Stimulated activated CD4-positive, alpha-beta T cell treated with anti-CD3 and anti-CD28 coated beads, Interleukin-12 subunit alpha, Interleukin-12 subunit beta, amount 100 ng/mL, for 4 hours (primary cell): ENCODE measurements at regions not wholly inside any gene's neighbourhood (a gene's known extent, or its start where the extent isn't known, plus 50 kb on each side); places are given as distances from the start of the nearest gene placed in this dataset.
"Not testable (repeated sequence)": the region's sequence is repeated elsewhere in the genome, so short reads cannot be mapped to it uniquely, and the experiment has no call there.

ENCODE experiments used
- DNase-seq: peaks from one replicate; pipeline ENCODE4 v3.0.0-alpha.2; 2020

DNA sequence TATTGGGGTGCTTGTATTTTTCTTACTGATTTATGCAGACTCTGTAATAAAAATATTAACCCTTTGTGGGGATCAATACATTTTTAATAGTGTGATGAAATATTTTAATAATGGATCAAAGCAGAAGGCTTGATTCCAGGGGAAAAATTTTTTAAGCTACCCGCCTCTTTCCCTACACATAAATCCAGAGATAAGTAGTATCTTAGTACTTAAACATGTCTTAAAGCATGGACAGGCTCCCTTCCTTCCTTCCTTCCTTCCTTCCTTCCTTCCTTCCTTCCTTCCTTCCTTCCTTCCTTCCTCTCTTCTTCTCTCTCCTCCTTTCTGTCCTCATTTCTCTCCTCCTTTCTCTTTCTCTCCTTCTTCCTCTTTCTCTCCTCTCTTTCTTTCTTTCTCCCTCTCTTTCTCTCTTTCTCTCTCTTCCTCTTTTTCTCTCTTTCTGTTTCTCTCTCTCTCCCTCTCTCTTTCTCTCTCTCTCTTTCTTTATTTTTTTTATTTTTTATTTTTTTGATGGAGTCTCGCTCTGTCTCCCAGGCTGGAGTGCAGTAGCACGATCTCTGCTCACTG, 78.0 kb upstream of the SPRY4 start:
- no peak for DNase-seq

GRCh38 chr5:142400415-142400814, 75.6 kb upstream of the SPRY4 start:
- DNase-seq = no peak

GRCh38 chr5:142399891-142400290, 75.1 kb upstream of the SPRY4 start:
- no peak for DNase-seq

DNA sequence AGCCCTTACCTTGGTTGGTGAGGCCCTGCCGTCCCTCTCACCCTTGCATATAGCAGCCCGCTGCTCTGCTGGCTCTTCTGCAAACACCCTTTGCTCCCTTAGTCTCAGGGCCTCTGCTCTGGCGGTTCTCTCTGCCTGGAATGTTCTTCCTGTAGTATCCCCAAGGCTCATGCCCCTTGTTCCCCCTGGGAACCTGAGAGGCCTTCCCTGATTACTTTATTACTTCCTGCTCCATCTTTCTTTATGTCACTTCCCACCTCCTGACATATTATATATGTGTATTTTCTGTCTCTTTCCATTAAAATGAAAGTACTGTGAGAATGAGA, 73.9 kb upstream of the SPRY4 start:
- no peak for DNase-seq

- DNase-seq = not testable (repeated sequence)
Measured at GRCh38 chr5:142398011-142398729, 73.3 kb upstream of the SPRY4 start.

DNA sequence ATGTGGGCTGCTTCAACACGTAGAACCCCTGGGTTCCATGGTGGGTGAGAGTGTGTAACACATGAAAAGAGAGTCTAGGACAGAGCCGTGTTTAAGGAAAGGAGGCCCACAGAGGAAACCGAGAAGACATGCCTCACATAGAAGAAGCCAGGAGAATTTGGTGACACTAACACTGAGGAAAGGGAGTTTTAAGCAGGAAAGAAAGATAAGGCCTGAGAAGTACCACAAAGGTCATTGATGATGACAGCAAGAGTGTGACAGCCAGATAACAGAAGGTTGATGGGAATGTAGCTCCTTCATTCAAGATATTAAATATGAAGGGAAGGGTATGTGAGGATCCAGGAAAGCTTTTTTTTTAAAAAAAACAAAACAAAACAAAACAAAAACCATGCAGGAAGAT, 72.4 kb upstream of the SPRY4 start:
- DNase-seq = no peak

DNA sequence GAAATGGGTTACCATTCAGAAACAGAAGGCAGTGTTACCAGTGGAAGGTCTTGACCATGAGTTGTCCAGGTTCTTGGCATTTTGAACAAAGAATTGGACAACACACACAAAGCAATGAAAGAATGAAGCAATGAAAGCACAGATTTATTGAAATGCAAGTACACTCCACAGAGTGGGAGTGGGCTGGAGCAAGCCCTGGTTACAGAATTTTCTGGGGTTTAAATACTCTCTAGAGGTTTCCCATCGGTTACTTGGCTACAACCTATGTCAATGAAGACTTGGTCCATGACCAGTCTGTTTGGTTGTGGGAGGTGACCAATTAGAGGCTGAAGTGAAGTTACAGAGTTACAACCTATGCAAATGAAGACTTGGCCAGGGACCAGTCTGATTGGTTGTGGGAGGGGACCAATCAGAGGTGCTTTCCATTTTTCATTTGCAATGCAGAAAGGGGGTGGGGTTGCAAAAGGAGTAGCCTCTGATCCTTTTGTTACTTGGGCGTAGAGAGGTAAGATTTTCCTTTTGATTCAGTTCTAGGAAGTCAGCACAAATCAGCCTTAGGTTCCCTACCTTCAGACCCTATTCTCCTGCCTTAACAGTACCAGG, 71.7 kb upstream of the SPRY4 start:
- no peak for DNase-seq

- no peak for DNase-seq
Measured at GRCh38 chr5:142395334-142395733, 70.5 kb upstream of the SPRY4 start.

GRCh38 chr5:142391058-142391845, 66.4 kb upstream of the SPRY4 start:
- no peak for DNase-seq

GRCh38 chr5:142390334-142390733, 65.5 kb upstream of the SPRY4 start:
- DNase-seq = no peak

DNA sequence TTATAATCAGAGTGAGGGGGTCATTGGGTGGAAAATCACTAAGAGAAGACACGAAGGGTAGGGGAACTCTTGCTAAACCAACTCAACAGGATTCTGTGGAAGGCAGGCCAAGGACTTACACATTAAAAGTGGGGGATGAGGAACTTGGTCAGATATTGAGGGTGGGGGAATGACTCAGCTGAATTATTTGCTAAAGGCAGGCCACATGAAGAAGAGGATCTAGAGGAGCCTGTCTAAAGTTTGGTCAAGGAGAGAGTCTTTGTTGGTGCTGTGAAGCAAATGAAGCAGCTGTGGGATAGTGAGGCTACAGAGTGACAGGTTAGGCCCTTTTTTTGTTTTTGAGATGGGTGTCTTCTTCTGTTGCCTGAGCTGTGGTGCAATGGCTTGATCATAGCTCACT, 63.9 kb upstream of the SPRY4 start:
- DNase-seq = no peak

DNA sequence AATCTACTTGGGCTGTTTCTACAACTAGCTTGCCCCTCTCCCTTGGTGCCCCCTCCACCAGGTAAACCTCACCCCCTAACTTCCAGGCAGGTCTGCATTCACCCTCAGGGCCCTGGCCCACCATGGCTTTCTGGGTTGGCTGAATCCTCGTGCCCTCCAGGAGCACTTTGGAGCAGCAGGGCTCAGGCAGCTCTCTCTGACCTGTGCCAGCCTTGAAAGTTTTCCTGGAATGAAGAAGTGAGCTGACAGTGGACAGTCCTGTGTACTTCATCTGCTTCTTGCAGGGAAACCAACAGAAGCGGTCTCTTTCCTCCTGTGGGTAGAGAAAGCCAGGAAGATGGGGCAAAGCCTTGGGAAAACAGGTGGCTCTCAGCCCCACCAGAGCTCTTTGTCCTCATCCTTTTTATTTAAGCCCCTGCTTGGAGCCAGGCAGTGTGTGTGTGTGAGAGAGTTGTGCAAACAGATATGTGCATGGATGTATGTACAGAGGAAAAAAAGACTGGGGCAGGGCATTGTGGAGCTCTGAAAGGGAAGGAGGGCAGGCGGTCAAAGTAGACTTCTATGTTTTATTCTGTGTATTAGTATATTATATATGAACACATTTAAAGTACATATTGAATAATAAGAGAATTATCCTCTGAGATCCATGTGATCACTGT, 62.3 kb upstream of the SPRY4 start:
- no peak for DNase-seq

DNA sequence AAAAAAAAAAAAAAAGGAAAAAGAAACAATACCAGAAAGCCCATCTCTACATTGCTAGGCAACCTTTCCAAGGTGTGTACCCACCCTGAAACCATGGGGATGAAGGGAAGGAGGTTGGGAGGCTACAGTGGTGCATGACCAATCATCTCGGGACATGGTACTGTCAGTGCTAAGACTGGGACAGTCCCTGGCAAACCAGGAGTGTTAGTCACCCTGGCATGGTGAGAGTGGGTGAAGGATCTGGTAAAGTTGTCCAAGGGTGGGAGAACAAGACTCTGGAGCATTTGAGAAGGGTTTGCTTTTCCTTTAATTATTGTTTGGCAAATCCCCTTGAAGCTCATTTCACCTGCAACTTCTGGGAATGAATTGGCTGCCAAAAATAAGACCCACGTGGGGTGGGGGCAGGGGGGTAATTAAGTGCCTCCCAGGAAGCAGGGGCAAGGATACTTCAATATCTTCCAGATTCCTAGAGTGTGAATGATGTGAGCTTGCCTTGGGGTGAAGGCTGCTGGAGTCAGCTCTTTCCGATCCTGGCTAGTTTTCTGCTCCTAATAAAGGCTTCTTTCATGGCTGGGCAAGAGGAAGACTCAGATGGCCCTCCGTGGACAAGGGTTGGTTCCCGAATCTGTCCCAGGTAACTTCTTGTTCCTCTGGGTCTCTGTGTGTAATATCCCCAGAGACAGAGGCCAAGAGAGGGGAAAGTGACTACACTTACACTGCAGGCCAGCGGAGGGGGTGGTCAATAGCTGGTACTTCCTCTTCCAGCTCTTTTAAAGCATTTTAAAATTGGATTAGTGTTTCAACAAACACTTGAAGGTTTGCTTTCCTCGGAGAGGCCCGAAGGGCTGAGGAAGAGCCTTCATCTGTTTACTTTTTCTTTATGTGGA, 61.6 kb upstream of the SPRY4 start:
- no peak for DNase-seq

- no peak for DNase-seq
Measured at GRCh38 chr5:142385194-142385593, 60.4 kb upstream of the SPRY4 start.

DNA sequence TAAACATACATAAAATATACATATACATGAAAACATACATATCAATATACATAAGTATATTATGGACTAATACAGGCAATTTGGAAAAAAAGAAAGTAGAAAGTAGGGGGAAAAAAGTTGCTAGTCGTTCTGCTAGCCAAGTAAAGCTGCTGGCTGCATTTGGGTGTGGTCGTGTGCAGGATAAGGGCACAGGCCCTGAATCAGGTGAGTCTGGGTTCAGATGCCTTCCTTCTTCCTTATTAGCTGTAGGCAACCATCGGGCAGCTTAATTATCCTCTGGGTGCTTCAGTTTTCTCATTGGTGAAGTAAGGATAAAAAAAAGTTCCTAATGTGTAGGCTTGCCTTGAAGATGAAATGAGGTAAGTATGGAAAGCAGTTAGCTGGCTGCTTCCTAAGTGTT, 59.2 kb upstream of the SPRY4 start:
- DNase-seq = no peak

DNA sequence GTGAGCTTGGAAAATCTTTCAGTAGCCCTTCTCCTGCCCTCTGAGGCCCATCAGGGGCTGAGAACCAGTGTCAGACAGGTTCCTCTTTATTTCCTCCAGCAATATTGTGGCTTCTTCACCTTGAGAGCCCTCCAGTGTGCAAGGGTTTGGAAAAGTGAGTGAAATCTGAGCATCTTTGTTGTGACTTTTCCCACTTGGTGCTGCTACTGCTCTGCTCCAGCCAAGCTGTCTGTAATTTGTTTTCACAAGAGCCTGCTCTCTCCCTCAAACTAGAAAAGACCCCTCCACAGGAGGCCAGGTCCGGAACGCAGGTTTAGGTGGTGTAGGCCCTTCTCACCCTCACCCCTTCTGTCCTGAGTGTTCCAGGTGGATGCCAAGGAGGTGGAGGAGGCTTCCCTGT, 57.4 kb upstream of the SPRY4 start:
- no peak for DNase-seq

GRCh38 chr5:142378737-142379634, 54.2 kb upstream of the SPRY4 start:
- DNase-seq = no peak

DNA sequence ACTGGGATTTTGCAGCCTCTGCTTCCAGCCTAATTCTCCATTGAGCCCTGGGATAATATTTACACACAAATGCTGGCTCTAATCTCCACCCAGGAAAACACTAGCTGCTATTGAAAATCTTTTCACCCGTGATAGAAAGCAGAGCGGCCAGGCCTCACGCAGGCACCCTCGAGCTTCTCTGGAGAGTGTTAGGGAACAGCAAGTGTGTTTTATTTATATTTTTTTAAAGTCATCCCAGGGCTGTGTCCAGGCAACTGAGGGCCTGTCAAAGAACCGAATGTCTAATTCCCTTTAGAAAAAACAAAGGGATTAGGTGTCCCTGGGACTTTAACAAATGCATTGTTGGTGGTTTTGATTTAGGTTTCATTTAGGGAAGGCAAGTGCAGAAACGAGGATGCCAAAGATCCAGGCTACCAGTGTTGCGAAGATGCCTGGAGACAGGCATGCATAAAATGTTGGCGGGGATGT, 51.2 kb upstream of the SPRY4 start:
- DNase-seq = no peak
